ENCODE measurements at regions not wholly inside any gene's neighbourhood (a gene's known extent, or its start where the extent isn't known, plus 50 kb on each side); places are given as distances from the start of the nearest gene placed in this dataset.

DNA sequence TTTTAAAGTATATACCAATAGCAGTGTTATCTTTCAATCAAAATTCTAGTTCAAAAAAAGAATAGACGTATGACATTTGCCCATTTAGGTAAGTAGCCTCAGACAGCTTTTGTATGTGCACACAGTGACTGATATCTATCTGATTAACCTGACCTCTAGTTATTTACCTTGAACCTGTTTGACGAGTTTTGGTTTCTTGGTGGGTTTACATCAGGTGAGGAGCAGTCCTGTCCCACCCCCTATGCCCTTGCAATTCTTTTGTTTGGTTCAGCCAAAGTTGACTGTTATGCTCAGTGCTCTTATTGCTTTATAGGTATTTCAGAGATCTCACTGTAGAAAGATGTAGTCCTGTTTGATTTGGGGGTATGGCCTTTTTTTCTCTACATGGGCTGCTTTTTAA lies 147.2 kb downstream of the ISOC1 start:
- H3K4me3 ChIP-seq (replicated peaks in 1 of 2; ENCODE audit: low read depth in 2 of 2, low read length in 2 of 2): no peak overlapping the region
- TF ChIP-seq, protein P1, sequence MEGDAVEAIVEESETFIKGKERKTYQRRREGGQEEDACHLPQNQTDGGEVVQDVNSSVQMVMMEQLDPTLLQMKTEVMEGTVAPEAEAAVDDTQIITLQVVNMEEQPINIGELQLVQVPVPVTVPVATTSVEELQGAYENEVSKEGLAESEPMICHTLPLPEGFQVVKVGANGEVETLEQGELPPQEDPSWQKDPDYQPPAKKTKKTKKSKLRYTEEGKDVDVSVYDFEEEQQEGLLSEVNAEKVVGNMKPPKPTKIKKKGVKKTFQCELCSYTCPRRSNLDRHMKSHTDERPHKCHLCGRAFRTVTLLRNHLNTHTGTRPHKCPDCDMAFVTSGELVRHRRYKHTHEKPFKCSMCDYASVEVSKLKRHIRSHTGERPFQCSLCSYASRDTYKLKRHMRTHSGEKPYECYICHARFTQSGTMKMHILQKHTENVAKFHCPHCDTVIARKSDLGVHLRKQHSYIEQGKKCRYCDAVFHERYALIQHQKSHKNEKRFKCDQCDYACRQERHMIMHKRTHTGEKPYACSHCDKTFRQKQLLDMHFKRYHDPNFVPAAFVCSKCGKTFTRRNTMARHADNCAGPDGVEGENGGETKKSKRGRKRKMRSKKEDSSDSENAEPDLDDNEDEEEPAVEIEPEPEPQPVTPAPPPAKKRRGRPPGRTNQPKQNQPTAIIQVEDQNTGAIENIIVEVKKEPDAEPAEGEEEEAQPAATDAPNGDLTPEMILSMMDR (IDR thresholded peaks at IDR 0.05; ENCODE audit: low read depth, low read length): no peak
- DNase-seq (ENCODE audit: low read depth in 2 of 2): no peak

DNA sequence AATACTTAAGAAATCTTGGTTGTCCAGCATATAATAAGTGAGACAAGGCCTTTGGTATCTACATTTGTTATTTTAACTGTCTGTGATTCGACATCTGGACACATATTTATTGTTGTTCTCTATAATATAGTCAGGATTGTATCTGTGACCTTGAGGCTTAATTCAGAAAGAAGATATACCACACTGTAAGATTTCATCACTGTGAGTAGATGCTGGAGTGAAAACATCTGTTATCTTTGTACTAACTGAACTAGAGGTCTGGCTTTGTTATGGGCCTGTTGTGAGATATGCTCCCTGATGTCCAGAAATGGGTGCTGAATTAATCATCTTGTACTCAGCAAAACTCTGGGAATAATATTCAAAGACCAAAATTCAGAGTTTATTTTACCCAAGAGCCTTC lies 148.5 kb downstream of the ISOC1 start:
- TF ChIP-seq, protein P1 (IDR thresholded peaks at IDR 0.05; ENCODE audit: low read depth, low read length): no peak
- no peak overlapping the region for H3K4me3 ChIP-seq (replicated peaks in 1 of 2; ENCODE audit: low read depth in 2 of 2, low read length in 2 of 2)
- DNase-seq (ENCODE audit: low read depth in 2 of 2): peak; percentile 40 to 60

DNA sequence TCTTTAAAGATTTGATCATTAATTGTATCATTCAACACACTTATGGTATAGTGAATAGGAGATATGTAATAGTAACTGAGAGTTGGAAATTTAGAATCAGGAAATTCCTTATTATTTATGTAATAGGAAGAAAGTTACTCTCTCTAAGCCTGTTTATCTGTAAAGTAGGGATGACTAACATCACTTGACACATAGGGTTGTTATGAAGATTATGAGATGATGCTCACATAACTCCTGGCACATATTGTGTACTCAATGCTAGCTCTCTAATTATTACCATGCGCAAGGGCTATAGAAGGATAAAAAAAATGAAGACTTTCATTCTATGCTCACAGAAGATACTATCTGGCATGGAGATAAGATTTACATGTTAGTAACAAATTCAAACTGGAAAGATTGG lies 149.9 kb downstream of the ISOC1 start:
- TF ChIP-seq, protein P1 (IDR thresholded peaks at IDR 0.05; ENCODE audit: low read depth, low read length): no peak
- peak; percentile 65 to 78 for DNase-seq (ENCODE audit: low read depth in 2 of 2)
- H3K4me3 ChIP-seq (replicated peaks in 1 of 2; ENCODE audit: low read depth in 2 of 2, low read length in 2 of 2): no peak overlapping the region

DNA sequence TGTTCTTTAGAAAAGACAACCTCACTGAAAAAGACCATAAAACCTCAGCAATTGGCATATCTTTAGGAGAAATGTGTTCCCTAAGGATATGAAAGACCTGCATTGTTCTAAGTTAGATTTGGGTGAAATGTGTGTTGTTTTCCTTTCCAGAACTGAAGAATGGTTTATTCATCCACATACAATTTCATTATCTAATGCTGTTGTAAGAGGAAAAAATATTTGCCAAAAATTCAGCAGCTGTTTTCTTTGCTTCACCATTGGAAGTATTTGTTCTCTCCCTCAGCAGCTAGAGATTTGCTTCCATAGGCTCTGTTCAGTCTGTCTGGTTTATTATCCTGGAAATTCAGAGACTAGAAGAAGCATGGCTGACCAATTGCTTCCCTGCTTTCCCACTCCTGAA lies 150.9 kb downstream of the ISOC1 start:
- H3K4me3 ChIP-seq (replicated peaks in 1 of 2; ENCODE audit: low read depth in 2 of 2, low read length in 2 of 2): no peak overlapping the region
- TF ChIP-seq, protein P1 (IDR thresholded peaks at IDR 0.05; ENCODE audit: low read depth, low read length): no peak
- DNase-seq (ENCODE audit: low read depth in 2 of 2): peak; percentile 60 to 89

DNA sequence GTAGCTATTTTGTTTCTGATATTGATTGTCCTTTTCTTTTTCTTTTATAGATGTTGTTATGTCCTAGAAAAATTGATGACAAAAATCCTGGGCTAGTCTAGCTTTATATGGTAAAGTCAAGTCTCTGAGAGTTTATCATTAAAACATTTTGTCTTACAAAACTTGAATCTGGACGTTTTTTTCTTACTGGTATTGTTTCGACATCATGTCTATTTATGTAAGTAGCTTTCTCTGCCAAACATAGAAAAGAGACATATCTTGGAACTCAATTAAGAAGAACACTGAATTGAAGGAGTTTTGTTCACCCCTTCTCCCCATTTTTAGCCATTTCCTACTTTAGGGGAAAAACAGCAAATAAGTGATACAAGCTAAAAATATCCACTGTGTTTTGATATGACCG lies 151.5 kb downstream of the ISOC1 start:
- peak; percentile 41 to 81 for DNase-seq (ENCODE audit: low read depth in 2 of 2)
- H3K4me3 ChIP-seq (replicated peaks in 1 of 2; ENCODE audit: low read depth in 2 of 2, low read length in 2 of 2): no peak overlapping the region
- TF ChIP-seq, protein P1 (IDR thresholded peaks at IDR 0.05; ENCODE audit: low read depth, low read length): no peak

DNA sequence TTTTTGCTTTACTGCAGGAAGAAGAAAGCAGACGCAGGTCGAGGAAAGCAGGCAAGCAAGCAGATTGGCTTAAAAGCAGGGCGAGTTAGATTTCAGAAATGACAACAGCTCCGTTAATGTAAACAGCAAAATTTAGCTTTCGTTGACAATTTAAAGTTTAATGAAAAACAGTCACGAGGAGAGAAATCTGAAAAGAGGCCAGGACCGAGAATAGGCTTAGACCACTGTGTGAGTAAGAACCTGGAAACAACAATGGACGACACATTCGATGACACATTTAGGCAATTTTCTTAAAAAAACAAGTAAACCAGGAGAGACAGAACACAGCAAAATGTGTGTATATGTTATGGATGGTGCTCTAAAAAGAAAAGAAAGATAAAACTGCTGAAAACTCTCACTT lies 155.3 kb downstream of the ISOC1 start:
- peak; percentile 6 to 40 for DNase-seq (ENCODE audit: low read depth in 2 of 2)
- H3K4me3 ChIP-seq (replicated peaks in 1 of 2; ENCODE audit: low read depth in 2 of 2, low read length in 2 of 2): no peak overlapping the region
- TF ChIP-seq, protein P1 (IDR thresholded peaks at IDR 0.05; ENCODE audit: low read depth, low read length): no peak

DNA sequence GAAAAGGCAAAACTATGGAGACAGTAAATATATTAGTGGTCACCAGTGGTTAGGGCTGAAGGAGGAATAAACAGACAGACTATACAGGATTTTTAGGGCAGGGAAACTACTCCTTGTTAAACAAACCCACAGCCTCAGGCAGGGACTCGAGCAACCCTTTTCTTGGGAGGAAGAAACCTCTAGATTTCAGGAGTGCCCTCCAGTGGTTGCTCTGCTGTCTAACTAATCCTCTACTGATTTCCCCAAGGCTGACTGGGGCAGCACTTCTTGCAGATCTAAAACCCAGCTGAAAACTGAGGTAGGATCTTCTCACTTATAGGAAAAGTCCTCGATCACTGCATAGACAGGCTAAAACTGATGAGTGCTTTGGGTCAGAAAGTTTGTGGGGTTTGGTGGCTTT lies 176.8 kb downstream of the ISOC1 start:
- DNase-seq (ENCODE audit: low read depth in 2 of 2): peak; percentile 49 to 77
- no peak overlapping the region for H3K4me3 ChIP-seq (replicated peaks in 1 of 2; ENCODE audit: low read depth in 2 of 2, low read length in 2 of 2)
- TF ChIP-seq, protein P1 (IDR thresholded peaks at IDR 0.05; ENCODE audit: low read depth, low read length): peak; percentile 41
